ENCODE measurements at regions not wholly inside any gene's neighbourhood (a gene's known extent, or its start where the extent isn't known, plus 50 kb on each side); places are given as distances from the start of the nearest gene placed in this dataset.
A peak's percentile ranks its signal among the peaks of the same experiment; 100 is the strongest.

GRCh38 chr1:114310695-114311271, 157.1 kb upstream of the SYT6 start:
- intact Hi-C loops (cut with DNase I): no loop called here
- Histone ChIP-seq H3K36me3 (no peaks in the 10 kb centered on the region), H3K27me3 (no peaks in the 10 kb centered on the region), H3K4me1 (no peaks in the 10 kb centered on the region), H3K4me3 (no peak overlapping the region), H3K9me3 (no peaks in the 10 kb centered on the region), H3K27ac (no peak overlapping the region)
- no peak for DNase-seq (ENCODE audit: extremely low spot score in 2 of 2)
- TF ChIP-seq POLR2A (IDR thresholded peaks at IDR 0.05): no peak
- no peak for TF ChIP-seq CTCF (IDR thresholded peaks at IDR 0.05)
- TF ChIP-seq POLR2AphosphoS5 (IDR thresholded peaks at IDR 0.05; ENCODE audit: insufficient read depth in 1 of 2, low read depth in 1 of 2): no peak

GRCh38 chr1:114302821-114303220, 149.2 kb upstream of the SYT6 start:
- no peaks in the 10 kb centered on the region for H3K4me1 ChIP-seq
- TF ChIP-seq POLR2A (IDR thresholded peaks at IDR 0.05): no peak
- no peak for TF ChIP-seq POLR2AphosphoS5 (IDR thresholded peaks at IDR 0.05; ENCODE audit: insufficient read depth in 1 of 2, low read depth in 1 of 2)
- TF ChIP-seq CTCF (IDR thresholded peaks at IDR 0.05): no peak
- H3K27me3 ChIP-seq: no peaks in the 10 kb centered on the region
- intact Hi-C loops (cut with DNase I): no loop called here
- no peak overlapping the region for H3K27ac ChIP-seq
- no peak overlapping the region for H3K4me3 ChIP-seq
- H3K36me3 ChIP-seq: no peaks in the 10 kb centered on the region
- H3K9me3 ChIP-seq: no peaks in the 10 kb centered on the region
- DNase-seq (ENCODE audit: extremely low spot score in 2 of 2): no peak

GRCh38 chr1:114299331-114299975, 145.8 kb upstream of the SYT6 start:
- TF ChIP-seq CTCF (IDR thresholded peaks at IDR 0.05) (peak in 1 of 3 experiments; percentile 3), POLR2A (IDR thresholded peaks at IDR 0.05) (no peak)
- Histone ChIP-seq H3K4me3 (peak overlapping the region in 1 of 2 donors; percentile 14), H3K36me3 (no peaks in the 10 kb centered on the region), H3K4me1 (no peaks in the 10 kb centered on the region), H3K27ac (no peak overlapping the region), H3K9me3 (no peaks in the 10 kb centered on the region), H3K27me3 (no peaks in the 10 kb centered on the region)
- intact Hi-C loops (cut with DNase I): no loop called here
- no peak for DNase-seq (ENCODE audit: extremely low spot score in 2 of 2)

- no peak overlapping the region for H3K4me3 ChIP-seq
- H3K36me3 ChIP-seq: no peaks in the 10 kb centered on the region
- intact Hi-C loops (cut with DNase I): no loop called here
- no peak for TF ChIP-seq CTCF (IDR thresholded peaks at IDR 0.05)
- no peak for TF ChIP-seq POLR2A (IDR thresholded peaks at IDR 0.05)
- no peak for TF ChIP-seq POLR2AphosphoS5 (IDR thresholded peaks at IDR 0.05; ENCODE audit: insufficient read depth in 1 of 2, low read depth in 1 of 2)
- H3K27me3 ChIP-seq: no peaks in the 10 kb centered on the region
- no peaks in the 10 kb centered on the region for H3K4me1 ChIP-seq
- no peaks in the 10 kb centered on the region for H3K9me3 ChIP-seq
- H3K27ac ChIP-seq: no peak overlapping the region
- DNase-seq (ENCODE audit: extremely low spot score in 2 of 2): no peak
Observed at GRCh38 chr1:114298008-114298407, 144.3 kb upstream of the SYT6 start.

- Histone ChIP-seq H3K9me3 (no peaks in the 10 kb centered on the region), H3K27ac (no peak overlapping the region), H3K4me1 (no peaks in the 10 kb centered on the region), H3K36me3 (no peaks in the 10 kb centered on the region), H3K27me3 (no peaks in the 10 kb centered on the region), H3K4me3 (no peak overlapping the region)
- no peak for TF ChIP-seq POLR2A (IDR thresholded peaks at IDR 0.05)
- intact Hi-C loops (cut with DNase I): no loop called here
- DNase-seq (ENCODE audit: extremely low spot score in 2 of 2): no peak
Observed at GRCh38 chr1:114296413-114296812, 142.7 kb upstream of the SYT6 start.
